H9 (cell line): ENCODE measurements at regions not wholly inside any gene's neighbourhood (a gene's known extent, or its start where the extent isn't known, plus 50 kb on each side); places are given as distances from the start of the nearest gene placed in this dataset.

Experiments
- DNase-seq: peaks from one replicate; pipeline ENCODE4 v3.0.0-alpha.2; 2017
- H2AFZ ChIP-seq: one replicate; pipeline ENCODE4 v1.6.1; 2013; ENCODE audit warnings: mild to moderate bottlenecking, low read length, control low read depth, moderate library complexity
- H2AK5ac ChIP-seq: 2 replicates; pipeline ENCODE4 v1.6.1; 2013; ENCODE audit warnings: low read length, control low read depth, mixed read lengths; ENCODE audit not compliant: insufficient read length
- H2BK120ac ChIP-seq: one replicate; pipeline ENCODE4 v1.6.1; 2013; ENCODE audit warnings: low read depth, mild to moderate bottlenecking, low read length, control low read depth, inconsistent platforms; ENCODE audit not compliant: poor library complexity, severe bottlenecking
- H2BK12ac ChIP-seq: 2 replicates; pipeline ENCODE4 v1.6.1; 2013; ENCODE audit warnings: low read length, control low read depth, mixed read lengths, low read depth; ENCODE audit not compliant: insufficient read length
- H2BK15ac ChIP-seq: 2 replicates; pipeline ENCODE4 v1.6.1; 2013; ENCODE audit warnings: low read depth, low read length, control low read depth
- H2BK20ac ChIP-seq: one replicate; pipeline ENCODE4 v1.6.1; 2013; ENCODE audit warnings: low read depth, mild to moderate bottlenecking, low read length, control low read depth, inconsistent platforms; ENCODE audit not compliant: poor library complexity, severe bottlenecking
- H2BK5ac ChIP-seq: 2 replicates; pipeline ENCODE4 v1.6.1; 2013; ENCODE audit warnings: low read length, control low read depth, mixed read lengths; ENCODE audit not compliant: insufficient read length
- H3K14ac ChIP-seq: 2 replicates; pipeline ENCODE4 v1.6.1; 2013; ENCODE audit warnings: low read length, control low read depth; ENCODE audit not compliant: insufficient read depth
- H3K18ac ChIP-seq: 2 replicates; pipeline ENCODE4 v1.6.1; 2013; ENCODE audit warnings: low read depth, mild to moderate bottlenecking, mixed read lengths, low read length, control low read depth; ENCODE audit not compliant: insufficient read length
- H3K23ac ChIP-seq: 2 replicates; pipeline ENCODE4 v1.6.1; 2013; ENCODE audit warnings: low read length, control low read depth, mixed read lengths, low read depth; ENCODE audit not compliant: insufficient read length
- H3K23me2 ChIP-seq: 2 replicates; pipeline ENCODE4 v1.6.1; 2013; ENCODE audit warnings: low read depth, mild to moderate bottlenecking, mixed read lengths, low read length, control low read depth; ENCODE audit not compliant: insufficient read length, poor library complexity, severe bottlenecking
- H3K27ac ChIP-seq: 2 replicates; pipeline ENCODE4 v1.5.1; 2013; ENCODE audit warnings: low read length, control low read depth, mixed read lengths, low read depth; ENCODE audit not compliant: insufficient read length
- H3K27me3 ChIP-seq: 2 replicates; pipeline ENCODE4 v1.6.1; 2013; ENCODE audit warnings: low read length, control low read depth, inconsistent platforms; ENCODE audit not compliant: insufficient read depth
- H3K4ac ChIP-seq: 2 replicates; pipeline ENCODE4 v1.6.1; 2013; ENCODE audit warnings: low read depth, mild to moderate bottlenecking, control low read depth, inconsistent platforms, low read length, moderate library complexity
- H3K4me1 ChIP-seq: 2 replicates; pipeline ENCODE4 v1.6.1; 2013; ENCODE audit warnings: low read length, control low read depth, inconsistent platforms; ENCODE audit not compliant: insufficient read depth
- H3K4me2 ChIP-seq: 2 replicates; pipeline ENCODE4 v1.6.1; 2013; ENCODE audit warnings: low read length, control low read depth, mixed read lengths; ENCODE audit not compliant: insufficient read length, insufficient read depth
- H3K56ac ChIP-seq: 2 replicates; pipeline ENCODE4 v1.6.1; 2013; ENCODE audit warnings: low read depth, mild to moderate bottlenecking, mixed read lengths, low read length, control low read depth; ENCODE audit not compliant: insufficient read length
- H3K79me1 ChIP-seq: 2 replicates; pipeline ENCODE4 v1.6.1; 2013; ENCODE audit warnings: low read depth, mild to moderate bottlenecking, moderate library complexity, low read length, control low read depth, inconsistent platforms; ENCODE audit not compliant: insufficient read depth, poor library complexity, severe bottlenecking
- H3K79me2 ChIP-seq: 2 replicates; pipeline ENCODE4 v1.6.1; 2013; ENCODE audit warnings: low read length, control low read depth, inconsistent platforms; ENCODE audit not compliant: insufficient read depth
- H3K9ac ChIP-seq: 2 replicates; pipeline ENCODE4 v1.6.1; 2013; ENCODE audit warnings: low read length, control low read depth, mixed read lengths; ENCODE audit not compliant: insufficient read length; ENCODE audit errors: extremely low read depth
- H3K9me3 ChIP-seq: one replicate; pipeline ENCODE4 v1.6.1; 2013; ENCODE audit warnings: low read depth, low read length, inconsistent platforms; ENCODE audit not compliant: control insufficient read depth
- H3T11ph ChIP-seq: one replicate; pipeline ENCODE4 v1.6.1; 2013; ENCODE audit warnings: mild to moderate bottlenecking, low read length, control low read depth, inconsistent platforms
- H4K20me1 ChIP-seq: one replicate; pipeline ENCODE4 v1.6.1; 2013; ENCODE audit not compliant: control insufficient read depth, insufficient read length, insufficient read depth
- H4K5ac ChIP-seq: 2 replicates; pipeline ENCODE4 v1.6.1; 2013; ENCODE audit warnings: low read depth, mild to moderate bottlenecking, mixed read lengths, low read length, control low read depth; ENCODE audit not compliant: insufficient read length
- H4K8ac ChIP-seq: replicated peaks from 2 replicates; pipeline ENCODE4 v1.6.1; 2013; ENCODE audit warnings: low read length, control low read depth, mixed read lengths, low read depth; ENCODE audit not compliant: insufficient read length
- H4K91ac ChIP-seq: 2 replicates; pipeline ENCODE4 v1.6.1; 2013; ENCODE audit warnings: low read depth, mild to moderate bottlenecking, moderate library complexity, mixed read lengths, low read length, control low read depth; ENCODE audit not compliant: insufficient read length
- H3K27ac Mint-ChIP-seq, 3 experiments: 2 replicates in 2 of 3; 3 replicates in 1 of 3; pipeline ENCODE4 v1.8.0; 2020 to 2021; ENCODE audit warnings: mixed read lengths in 3 of 3, mild to moderate bottlenecking in 1 of 3, moderate library complexity in 1 of 3
- H3K27me3 Mint-ChIP-seq: 2 replicates; pipeline ENCODE4 v1.8.0; 2021; ENCODE audit warnings: low read depth, mild to moderate bottlenecking, moderate library complexity, mixed read lengths
- H3K36me3 Mint-ChIP-seq, 3 experiments: 2 replicates in 2 of 3; 3 replicates in 1 of 3; pipeline ENCODE4 v1.8.0; 2020 to 2021; ENCODE audit warnings: low read depth in 3 of 3, mixed read lengths in 3 of 3; ENCODE audit not compliant: insufficient read depth in 1 of 3
- H3K4me1 Mint-ChIP-seq, 2 experiments: 2 replicates each; pipeline ENCODE4 v1.8.0; 2020; ENCODE audit warnings: mixed read lengths in 2 of 2
- H3K4me3 Mint-ChIP-seq, 2 experiments: 2 replicates in 1 of 2; 3 replicates in 1 of 2; pipeline ENCODE4 v1.8.0; 2020 to 2021; ENCODE audit warnings: mild to moderate bottlenecking in 2 of 2, mixed read lengths in 2 of 2, moderate library complexity in 1 of 2
- H3K9me3 Mint-ChIP-seq, 2 experiments: 2 replicates in 1 of 2; 3 replicates in 1 of 2; pipeline ENCODE4 v1.8.0; 2020; ENCODE audit warnings: mild to moderate bottlenecking in 2 of 2, mixed read lengths in 2 of 2, moderate library complexity in 1 of 2
- WGBS: extraction: QIAGEN DNeasy Blood & Tissue Kit; methylation state at CpG from one replicate; pipeline ENCODE4 v1.1.7; 2013; ENCODE audit warnings: missing lambda C conversion rate, low lambda C conversion rate, mixed read lengths; ENCODE audit not compliant: insufficient read length; ENCODE audit errors: extremely low coverage; 5-methylcytosine and 5-hydroxymethylcytosine counted together
- TF ChIP-seq, protein P1 (sequence below): fragments of 200-600 bp; sonication (generic); conservative IDR thresholded peaks from 3 replicates; pipeline ENCODE4 v1.8.0; 2021; ENCODE audit warnings: antibody characterized with exemption, mild to moderate bottlenecking

DNA sequence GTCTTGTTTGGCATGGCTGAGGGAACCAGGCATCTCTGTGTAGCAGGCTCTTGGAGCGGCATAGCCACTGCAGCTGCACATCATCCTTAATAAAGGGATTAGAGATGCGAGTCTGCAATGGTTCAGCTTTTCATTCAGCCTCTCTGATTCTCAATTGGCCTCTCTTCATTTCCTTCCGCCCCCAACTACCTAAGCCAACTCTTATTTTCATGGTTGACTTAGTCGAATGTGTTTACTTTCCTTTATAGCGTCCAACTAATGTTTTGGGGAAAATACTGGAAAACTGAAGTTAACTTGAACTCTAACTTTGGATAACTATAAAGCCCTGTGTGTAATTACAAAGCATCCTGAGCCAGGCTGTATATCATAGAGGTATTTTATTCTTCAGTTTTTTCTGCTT lies 202.2 kb upstream of the KIAA1217 start:
- no peak overlapping the region for H4K8ac ChIP-seq
- H4K91ac ChIP-seq = no peak overlapping the region
- no peak overlapping the region for H3K23ac ChIP-seq
- no peak overlapping the region for H3T11ph ChIP-seq
- H3K4me2 ChIP-seq = no peak overlapping the region
- no peak overlapping the region for H2BK12ac ChIP-seq
- no peaks in the 10 kb centered on the region for H3K79me2 ChIP-seq
- no peak overlapping the region for H3K4ac ChIP-seq
- H4K20me1 ChIP-seq = no peaks in the 10 kb centered on the region
- no peaks in the 10 kb centered on the region for H3K36me3 Mint-ChIP-seq
- no peak overlapping the region for H3K4me3 Mint-ChIP-seq
- H3K27me3 ChIP-seq = no peaks in the 10 kb centered on the region
- H3K23me2 ChIP-seq = no peaks in the 10 kb centered on the region
- H3K27ac ChIP-seq = no peak overlapping the region
- no peak overlapping the region for H3K14ac ChIP-seq
- no peak overlapping the region for H3K56ac ChIP-seq
- H3K27me3 Mint-ChIP-seq = no peaks in the 10 kb centered on the region
- H3K79me1 ChIP-seq = no peaks in the 10 kb centered on the region
- H2BK20ac ChIP-seq = no peak overlapping the region
- WGBS = no CpG with 5 or more reads among the region's 5 CpGs
- H3K27ac Mint-ChIP-seq = no peak overlapping the region
- no peaks in the 10 kb centered on the region for H3K9me3 Mint-ChIP-seq
- H4K5ac ChIP-seq = no peak overlapping the region
- H2BK120ac ChIP-seq = no peak overlapping the region
- H3K9me3 ChIP-seq = no peaks in the 10 kb centered on the region
- no peak for DNase-seq
- TF ChIP-seq, protein P1, sequence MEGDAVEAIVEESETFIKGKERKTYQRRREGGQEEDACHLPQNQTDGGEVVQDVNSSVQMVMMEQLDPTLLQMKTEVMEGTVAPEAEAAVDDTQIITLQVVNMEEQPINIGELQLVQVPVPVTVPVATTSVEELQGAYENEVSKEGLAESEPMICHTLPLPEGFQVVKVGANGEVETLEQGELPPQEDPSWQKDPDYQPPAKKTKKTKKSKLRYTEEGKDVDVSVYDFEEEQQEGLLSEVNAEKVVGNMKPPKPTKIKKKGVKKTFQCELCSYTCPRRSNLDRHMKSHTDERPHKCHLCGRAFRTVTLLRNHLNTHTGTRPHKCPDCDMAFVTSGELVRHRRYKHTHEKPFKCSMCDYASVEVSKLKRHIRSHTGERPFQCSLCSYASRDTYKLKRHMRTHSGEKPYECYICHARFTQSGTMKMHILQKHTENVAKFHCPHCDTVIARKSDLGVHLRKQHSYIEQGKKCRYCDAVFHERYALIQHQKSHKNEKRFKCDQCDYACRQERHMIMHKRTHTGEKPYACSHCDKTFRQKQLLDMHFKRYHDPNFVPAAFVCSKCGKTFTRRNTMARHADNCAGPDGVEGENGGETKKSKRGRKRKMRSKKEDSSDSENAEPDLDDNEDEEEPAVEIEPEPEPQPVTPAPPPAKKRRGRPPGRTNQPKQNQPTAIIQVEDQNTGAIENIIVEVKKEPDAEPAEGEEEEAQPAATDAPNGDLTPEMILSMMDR = no peak
- no peak overlapping the region for H2BK15ac ChIP-seq
- no peak overlapping the region for H2BK5ac ChIP-seq
- H2AFZ ChIP-seq = no peak overlapping the region
- no peak overlapping the region for H2AK5ac ChIP-seq
- peaks cover 5% of the 10 kb centered on the region; the same call in 1 of the 2 replicates for H3K4me1 ChIP-seq
- no peak overlapping the region for H3K9ac ChIP-seq
- H3K4me1 Mint-ChIP-seq = peaks cover 12% of the 10 kb centered on the region in 2 experiments
- no peak overlapping the region for H3K18ac ChIP-seq
